Nephron (organoid): ENCODE measurements at regions not wholly inside any gene's neighbourhood (a gene's known extent, or its start where the extent isn't known, plus 50 kb on each side); places are given as distances from the start of the nearest gene placed in this dataset.

Experiments used
- H3K27ac Mint-ChIP-seq, 3 experiments: 2 replicates each; pipeline ENCODE4 v1.8.0; 2020; ENCODE audit warnings: mixed read lengths in 3 of 3, mild to moderate bottlenecking in 2 of 3, moderate library complexity in 1 of 3
- H3K27me3 Mint-ChIP-seq: 2 replicates; pipeline ENCODE4 v1.8.0; 2021; ENCODE audit warnings: low read depth, mild to moderate bottlenecking, moderate library complexity, mixed read lengths
- H3K36me3 Mint-ChIP-seq: 2 replicates; pipeline ENCODE4 v1.8.0; 2020; ENCODE audit warnings: low read depth, mixed read lengths
- H3K4me1 Mint-ChIP-seq: 2 replicates; pipeline ENCODE4 v1.8.0; 2020; ENCODE audit warnings: mixed read lengths
- H3K4me3 Mint-ChIP-seq, 3 experiments: 2 replicates each; pipeline ENCODE4 v1.8.0; 2020; ENCODE audit warnings: mild to moderate bottlenecking in 3 of 3, mixed read lengths in 3 of 3, moderate library complexity in 2 of 3
- H3K9me3 Mint-ChIP-seq: 2 replicates; pipeline ENCODE4 v1.8.0; 2020; ENCODE audit warnings: mixed read lengths
- CTCF ChIP-seq, 3 experiments: fragments of 200-600 bp; sonication (generic); IDR thresholded peaks; one replicate each; pipeline ENCODE4 v1.5.0; 2021; ENCODE audit warnings: antibody characterized with exemption in 3 of 3; ENCODE audit not compliant: unreplicated experiment in 3 of 3

DNA sequence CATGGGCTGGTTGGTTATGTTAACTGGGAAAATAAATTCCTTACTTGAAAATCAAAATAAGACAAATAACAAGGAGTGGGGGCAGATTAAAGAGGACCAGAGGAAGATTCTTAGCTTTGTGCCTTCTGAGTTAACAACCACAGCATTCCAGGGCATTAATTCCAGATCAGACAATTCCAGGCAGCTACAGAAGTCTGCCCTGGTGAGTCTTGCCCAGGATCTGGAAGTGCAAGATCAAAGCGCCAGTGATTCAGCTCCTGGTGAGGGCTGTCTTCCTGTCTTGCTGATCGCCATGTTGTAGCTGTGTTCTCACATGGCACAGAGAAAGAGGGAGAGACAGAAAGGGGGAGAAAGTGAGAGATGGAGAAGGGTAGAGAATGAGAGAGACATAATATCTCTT, 65.6 kb downstream of the ANXA2R start:
- TF ChIP-seq CTCF (IDR thresholded peaks at IDR 0.05; ENCODE audit: unreplicated experiment in 3 of 3) = no peak
- Mint-ChIP-seq H3K36me3 (no peaks in the 10 kb centered on the region), H3K27ac (no peak overlapping the region), H3K4me3 (no peak overlapping the region), H3K9me3 (peaks cover 8% of the 10 kb centered on the region), H3K4me1 (no peaks in the 10 kb centered on the region), H3K27me3 (no peaks in the 10 kb centered on the region)

DNA sequence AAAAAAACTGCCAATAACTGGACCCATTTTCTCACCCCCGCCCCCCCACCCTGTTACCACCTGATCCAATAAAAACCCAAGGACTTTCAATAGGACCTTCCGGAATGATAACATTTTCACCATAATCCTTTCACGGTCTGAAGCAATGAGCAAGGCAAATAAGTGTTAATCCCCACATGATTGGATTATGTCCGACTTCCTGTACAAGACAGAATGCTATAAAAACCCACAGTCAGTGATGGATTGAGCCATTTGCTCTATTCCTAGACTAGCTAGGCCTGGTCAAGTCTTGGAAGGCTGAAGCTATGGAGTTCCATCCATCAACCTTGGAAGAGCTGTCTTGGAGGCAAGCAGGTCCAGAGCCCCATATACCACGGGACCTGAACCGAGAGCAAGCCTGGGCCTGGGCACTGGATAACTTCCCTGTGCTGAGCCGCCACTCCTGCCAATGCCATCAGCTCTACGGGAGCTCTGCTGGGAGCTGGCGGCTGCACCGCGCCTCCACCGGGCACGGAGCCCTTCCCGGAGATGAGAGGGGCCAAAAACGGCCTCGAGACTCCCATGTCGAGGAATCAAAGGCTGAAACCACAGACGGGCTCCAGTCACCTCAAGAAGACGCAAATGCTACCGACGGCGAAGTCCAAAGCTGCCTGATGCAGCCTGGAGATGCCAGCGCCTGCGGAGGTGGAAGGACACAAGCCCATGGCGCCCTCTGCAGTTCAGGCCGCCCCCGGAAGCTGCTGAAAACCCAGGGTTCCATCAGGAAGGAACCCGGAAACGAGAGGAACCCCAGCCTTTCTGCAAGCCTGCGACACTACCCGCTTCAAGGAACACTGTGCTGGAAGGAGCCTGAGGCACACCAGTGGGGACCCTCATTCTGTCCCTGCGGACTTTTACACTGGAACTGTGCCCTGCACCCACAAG, 69.2 kb downstream of the ANXA2R start:
- no peak for TF ChIP-seq CTCF (IDR thresholded peaks at IDR 0.05; ENCODE audit: unreplicated experiment in 3 of 3)
- Mint-ChIP-seq H3K27me3 (peaks cover 4% of the 10 kb centered on the region), H3K4me1 (no peaks in the 10 kb centered on the region), H3K4me3 (no peak overlapping the region), H3K36me3 (no peaks in the 10 kb centered on the region), H3K27ac (no peak overlapping the region), H3K9me3 (no peaks in the 10 kb centered on the region)

GRCh38 chr5:42965934-42966333, 74.2 kb downstream of the ANXA2R start:
- no peaks in the 10 kb centered on the region for H3K36me3 Mint-ChIP-seq
- no peaks in the 10 kb centered on the region for H3K4me1 Mint-ChIP-seq
- H3K27ac Mint-ChIP-seq = no peak overlapping the region
- peaks cover 9% of the 10 kb centered on the region for H3K27me3 Mint-ChIP-seq
- no peak overlapping the region for H3K4me3 Mint-ChIP-seq
- no peak for TF ChIP-seq CTCF (IDR thresholded peaks at IDR 0.05; ENCODE audit: unreplicated experiment in 3 of 3)
- H3K9me3 Mint-ChIP-seq = no peaks in the 10 kb centered on the region

DNA sequence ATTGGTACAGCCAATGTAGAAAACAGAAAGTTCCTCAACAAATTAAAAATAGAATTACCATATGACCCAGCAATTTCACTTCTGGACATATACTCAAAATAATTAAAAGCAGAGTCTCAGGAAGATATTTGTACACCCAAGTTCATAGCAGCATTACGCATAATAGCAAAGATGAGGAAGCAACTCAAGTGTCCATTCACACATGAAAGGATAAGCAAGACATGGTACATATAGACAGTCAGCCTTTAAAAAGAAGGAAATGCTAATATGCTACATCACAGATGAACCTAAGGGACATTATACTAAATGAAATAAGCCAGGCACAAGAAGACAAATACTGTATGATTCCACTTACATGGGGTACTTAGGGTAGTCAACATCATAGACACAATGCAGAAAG, 76.7 kb downstream of the ANXA2R start:
- Mint-ChIP-seq H3K36me3 (no peaks in the 10 kb centered on the region), H3K27ac (no peak overlapping the region), H3K4me1 (no peaks in the 10 kb centered on the region), H3K27me3 (peaks cover 9% of the 10 kb centered on the region), H3K9me3 (no peaks in the 10 kb centered on the region), H3K4me3 (no peak overlapping the region)
- TF ChIP-seq CTCF (IDR thresholded peaks at IDR 0.05; ENCODE audit: unreplicated experiment in 3 of 3) = no peak

DNA sequence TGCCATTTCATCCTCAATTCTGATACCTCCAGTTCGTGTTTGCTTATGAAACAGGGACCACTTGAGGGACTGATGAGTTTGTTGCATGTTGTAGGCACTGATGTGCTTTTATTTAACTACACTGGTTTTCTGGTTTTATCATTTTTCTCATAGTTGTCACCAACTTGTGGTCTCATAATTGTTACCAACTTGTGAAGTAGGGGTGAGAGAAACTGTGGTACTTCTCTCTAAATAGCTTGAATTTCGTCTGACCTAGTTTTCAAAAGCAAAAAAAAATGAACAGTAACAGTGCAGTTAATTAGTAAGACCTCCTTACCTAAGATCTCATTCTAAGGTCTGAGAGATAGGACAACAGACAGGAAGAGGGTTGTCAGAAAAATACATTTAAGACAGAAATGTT, 78.0 kb downstream of the ANXA2R start:
- H3K27me3 Mint-ChIP-seq = peaks cover 9% of the 10 kb centered on the region
- no peaks in the 10 kb centered on the region for H3K4me1 Mint-ChIP-seq
- no peak overlapping the region for H3K4me3 Mint-ChIP-seq
- no peaks in the 10 kb centered on the region for H3K9me3 Mint-ChIP-seq
- H3K36me3 Mint-ChIP-seq = no peaks in the 10 kb centered on the region
- TF ChIP-seq CTCF (IDR thresholded peaks at IDR 0.05; ENCODE audit: unreplicated experiment in 3 of 3) = no peak
- H3K27ac Mint-ChIP-seq = no peak overlapping the region

- Mint-ChIP-seq H3K27me3 (peaks cover 5% of the 10 kb centered on the region), H3K4me3 (no peak overlapping the region), H3K4me1 (no peaks in the 10 kb centered on the region), H3K36me3 (no peaks in the 10 kb centered on the region), H3K27ac (no peak overlapping the region), H3K9me3 (no peaks in the 10 kb centered on the region)
- TF ChIP-seq CTCF (IDR thresholded peaks at IDR 0.05; ENCODE audit: unreplicated experiment in 3 of 3) = no peak
Observed at GRCh38 chr5:42960506-42960905, 79.6 kb downstream of the ANXA2R start.
